ENCODE measurements at regions not wholly inside any gene's neighbourhood (a gene's known extent, or its start where the extent isn't known, plus 50 kb on each side); places are given as distances from the start of the nearest gene placed in this dataset.

DNA sequence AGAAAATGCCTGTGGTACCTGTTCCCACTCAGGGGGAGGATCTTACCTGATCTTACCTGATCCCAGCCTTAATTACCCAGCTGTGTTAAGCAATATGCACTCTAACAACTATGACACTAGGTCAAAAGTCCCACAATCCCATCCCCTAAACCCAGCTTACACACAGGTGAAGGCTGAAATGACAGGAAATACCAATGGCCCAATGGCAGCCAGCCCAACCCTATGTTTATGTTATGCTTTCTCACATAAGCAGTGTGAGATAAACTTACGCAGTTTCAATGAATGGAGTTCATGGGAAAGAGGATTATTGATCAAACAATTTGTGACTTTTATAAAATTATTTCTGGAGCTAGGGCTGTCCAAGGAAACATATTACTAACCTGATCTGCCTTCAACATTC, 91.9 kb downstream of the GPAM start:
- H3K4me2 ChIP-seq (replicated peaks; ENCODE audit: low read depth, low read length, poor library complexity, severe bottlenecking), result no peak overlapping the region
- no peaks in the 10 kb centered on the region for H3K9me3 ChIP-seq (ENCODE audit: control extremely low read depth in 1 of 3, control insufficient read depth in 2 of 3, insufficient read depth in 1 of 3, low read length in 2 of 3)
- H3K9me3 Mint-ChIP-seq (ENCODE audit: insufficient read depth), result no peaks in the 10 kb centered on the region
- no peak overlapping the region for H3K4me3 Mint-ChIP-seq
- no peaks in the 10 kb centered on the region for H3K27me3 ChIP-seq (replicated peaks in 1 of 4; ENCODE audit: control extremely low read depth in 1 of 4, control insufficient read depth in 3 of 4, insufficient read depth in 4 of 4, low read length in 3 of 4)
- no peak overlapping the region for H3K4me3 ChIP-seq (ENCODE audit: control extremely low read depth in 1 of 5, extremely low read depth in 1 of 5, insufficient read depth in 1 of 5, low read depth in 2 of 5, low read length in 4 of 5)
- no peaks in the 10 kb centered on the region for H3K4me1 Mint-ChIP-seq
- H3K36me3 ChIP-seq (replicated peaks in 1 of 2; ENCODE audit: control extremely low read depth in 1 of 2, control insufficient read depth in 1 of 2, extremely low read depth in 1 of 2, insufficient read depth in 2 of 2, low read length in 1 of 2), result no peaks in the 10 kb centered on the region
- no peaks in the 10 kb centered on the region for H3K27me3 Mint-ChIP-seq
- POLR2A ChIA-PET, result no interaction called here
- DNase-seq (no peak), ATAC-seq (ENCODE audit: low read depth) (no peak)
- intact Hi-C loops (cut with micrococcal nuclease), result no loop called here
- CTCF ChIA-PET, result no interaction called here
- no peak overlapping the region for H3K9ac ChIP-seq (ENCODE audit: low read length)
- no peak for TF ChIP-seq EZH2 (IDR thresholded peaks at IDR 0.05; ENCODE audit: borderline replicate concordance, insufficient read depth, low read depth, low read length, poor library complexity, severe bottlenecking)
- TF ChIP-seq, protein P1, sequence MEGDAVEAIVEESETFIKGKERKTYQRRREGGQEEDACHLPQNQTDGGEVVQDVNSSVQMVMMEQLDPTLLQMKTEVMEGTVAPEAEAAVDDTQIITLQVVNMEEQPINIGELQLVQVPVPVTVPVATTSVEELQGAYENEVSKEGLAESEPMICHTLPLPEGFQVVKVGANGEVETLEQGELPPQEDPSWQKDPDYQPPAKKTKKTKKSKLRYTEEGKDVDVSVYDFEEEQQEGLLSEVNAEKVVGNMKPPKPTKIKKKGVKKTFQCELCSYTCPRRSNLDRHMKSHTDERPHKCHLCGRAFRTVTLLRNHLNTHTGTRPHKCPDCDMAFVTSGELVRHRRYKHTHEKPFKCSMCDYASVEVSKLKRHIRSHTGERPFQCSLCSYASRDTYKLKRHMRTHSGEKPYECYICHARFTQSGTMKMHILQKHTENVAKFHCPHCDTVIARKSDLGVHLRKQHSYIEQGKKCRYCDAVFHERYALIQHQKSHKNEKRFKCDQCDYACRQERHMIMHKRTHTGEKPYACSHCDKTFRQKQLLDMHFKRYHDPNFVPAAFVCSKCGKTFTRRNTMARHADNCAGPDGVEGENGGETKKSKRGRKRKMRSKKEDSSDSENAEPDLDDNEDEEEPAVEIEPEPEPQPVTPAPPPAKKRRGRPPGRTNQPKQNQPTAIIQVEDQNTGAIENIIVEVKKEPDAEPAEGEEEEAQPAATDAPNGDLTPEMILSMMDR (IDR thresholded peaks at IDR 0.05), result no peak
- WGBS (ENCODE audit: insufficient coverage), result no CpG with 5 or more reads among the region's 1 CpG
- no peaks in the 10 kb centered on the region for H4K20me1 ChIP-seq (ENCODE audit: control insufficient read depth, insufficient read depth, low read length, poor library complexity, severe bottlenecking)
- H3K79me2 ChIP-seq (ENCODE audit: control insufficient read depth, insufficient read depth, low read length), result no peaks in the 10 kb centered on the region
- H3K27ac ChIP-seq (ENCODE audit: low read length in 2 of 2), result no peak overlapping the region
- no peak overlapping the region for H2AFZ ChIP-seq (ENCODE audit: insufficient read depth, low read depth, low read length, poor library complexity, severe bottlenecking)
- no peak overlapping the region for H3K27ac Mint-ChIP-seq
- no peaks in the 10 kb centered on the region for H3K4me1 ChIP-seq (ENCODE audit: control insufficient read depth in 2 of 2, insufficient read depth in 2 of 2, low read length in 2 of 2)

- Mint-ChIP-seq H3K4me3 (no peak overlapping the region), H3K27ac (no peak overlapping the region), H3K27me3 (peaks cover 5% of the 10 kb centered on the region), H3K4me1 (no peaks in the 10 kb centered on the region), H3K9me3 (ENCODE audit: insufficient read depth) (no peaks in the 10 kb centered on the region)
- ATAC-seq (ENCODE audit: low read depth), result no peak
- ChIA-PET POLR2A (no interaction called here), CTCF (no interaction called here)
- Histone ChIP-seq H3K9ac (ENCODE audit: low read length) (no peak overlapping the region), H3K4me1 (ENCODE audit: control insufficient read depth in 2 of 2, insufficient read depth in 2 of 2, low read length in 2 of 2) (no peaks in the 10 kb centered on the region), H3K9me3 (ENCODE audit: control extremely low read depth in 1 of 3, control insufficient read depth in 2 of 3, insufficient read depth in 1 of 3, low read length in 2 of 3) (no peaks in the 10 kb centered on the region), H2AFZ (ENCODE audit: insufficient read depth, low read depth, low read length, poor library complexity, severe bottlenecking) (no peak overlapping the region), H3K4me3 (ENCODE audit: control extremely low read depth in 1 of 5, extremely low read depth in 1 of 5, insufficient read depth in 1 of 5, low read depth in 2 of 5, low read length in 4 of 5) (no peak overlapping the region), H4K20me1 (ENCODE audit: control insufficient read depth, insufficient read depth, low read length, poor library complexity, severe bottlenecking) (no peaks in the 10 kb centered on the region), H3K27ac (ENCODE audit: low read length in 2 of 2) (no peak overlapping the region), H3K36me3 (replicated peaks in 1 of 2; ENCODE audit: control extremely low read depth in 1 of 2, control insufficient read depth in 1 of 2, extremely low read depth in 1 of 2, insufficient read depth in 2 of 2, low read length in 1 of 2) (no peaks in the 10 kb centered on the region), H3K27me3 (replicated peaks in 1 of 4; ENCODE audit: control extremely low read depth in 1 of 4, control insufficient read depth in 3 of 4, insufficient read depth in 4 of 4, low read length in 3 of 4) (no peaks in the 10 kb centered on the region), H3K4me2 (replicated peaks; ENCODE audit: low read depth, low read length, poor library complexity, severe bottlenecking) (no peak overlapping the region), H3K79me2 (ENCODE audit: control insufficient read depth, insufficient read depth, low read length) (no peaks in the 10 kb centered on the region)
- intact Hi-C loops (cut with micrococcal nuclease), result no loop called here
- TF ChIP-seq EZH2 (IDR thresholded peaks at IDR 0.05; ENCODE audit: borderline replicate concordance, insufficient read depth, low read depth, low read length, poor library complexity, severe bottlenecking), result no peak
- TF ChIP-seq, protein P1 (IDR thresholded peaks at IDR 0.05), result no peak
- WGBS (ENCODE audit: insufficient coverage), result no CpG with 5 or more reads among the region's 1 CpG
- no peak for DNase-seq
Observed at GRCh38 chr10:112092519-112092918, 91.0 kb downstream of the GPAM start.
